ENCODE measurements at regions not wholly inside any gene's neighbourhood (a gene's known extent, or its start where the extent isn't known, plus 50 kb on each side); places are given as distances from the start of the nearest gene placed in this dataset.

DNA sequence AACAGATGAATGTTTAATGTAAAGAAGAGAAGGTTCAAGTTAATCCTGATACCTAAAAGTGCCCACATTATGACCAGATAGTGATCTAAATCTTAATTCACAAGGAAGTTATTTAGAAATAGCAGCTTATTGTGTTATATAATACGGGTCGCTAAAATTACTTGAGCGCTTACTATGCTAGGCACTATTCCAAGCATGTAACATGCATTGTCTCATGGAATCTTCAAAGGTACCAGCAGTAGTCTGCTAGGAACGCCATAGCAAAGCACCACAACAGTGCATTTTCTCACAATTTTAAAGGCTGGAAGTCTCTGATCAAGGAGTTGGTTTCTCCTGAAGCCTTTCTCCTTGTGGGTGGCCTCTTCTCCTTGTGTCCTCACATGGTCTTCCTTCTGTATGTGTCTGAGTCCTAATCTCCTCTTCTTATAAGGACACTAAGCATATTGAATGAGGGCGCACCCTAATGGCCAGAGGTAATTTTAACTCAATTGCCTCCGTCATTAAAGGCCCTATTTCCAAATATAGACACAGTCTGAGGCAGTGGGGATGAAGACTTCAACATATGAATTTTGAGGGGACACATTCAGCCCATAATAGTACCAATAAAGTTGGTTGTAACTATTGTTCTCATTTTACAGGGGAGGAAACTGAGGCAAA is 118.4 kb downstream of the LRRC30 start:
- DNase-seq (ENCODE audit: low read depth) = no peak

DNA sequence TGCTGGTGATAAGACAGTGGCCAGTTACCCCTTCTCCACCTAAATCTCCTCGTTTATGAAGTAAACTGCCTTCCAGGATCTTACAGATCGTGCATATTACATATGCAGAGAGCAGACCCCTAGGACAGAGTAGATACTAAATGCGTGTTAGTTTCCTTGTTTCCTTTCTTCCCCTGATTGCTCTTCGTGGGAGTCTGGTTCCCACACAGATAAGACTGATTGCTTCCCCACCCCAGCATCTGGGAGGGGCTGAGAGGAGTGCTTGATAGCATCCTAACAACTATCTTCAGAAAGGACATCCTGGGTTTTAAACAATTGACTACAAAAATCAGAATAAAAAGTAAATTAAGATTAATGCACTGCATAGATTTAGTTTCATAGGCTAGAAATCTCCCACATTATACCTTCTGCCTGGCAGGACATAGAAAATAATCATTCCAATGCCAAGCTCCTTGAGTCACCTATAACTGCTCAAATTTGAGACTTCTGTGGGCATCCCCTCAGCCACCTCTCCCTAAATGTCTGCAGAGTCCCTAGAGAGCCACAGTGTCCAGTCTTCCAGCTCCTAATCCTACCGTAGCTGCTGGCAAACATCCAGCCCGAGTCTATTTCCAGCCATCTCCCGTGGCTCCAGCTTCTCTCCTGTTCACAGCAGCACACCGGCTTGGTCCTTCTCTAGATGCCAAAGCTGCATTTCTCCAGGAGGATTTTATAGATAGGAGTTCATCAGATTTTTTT is 128.3 kb downstream of the LRRC30 start:
- DNase-seq (ENCODE audit: low read depth) = no peak

DNA sequence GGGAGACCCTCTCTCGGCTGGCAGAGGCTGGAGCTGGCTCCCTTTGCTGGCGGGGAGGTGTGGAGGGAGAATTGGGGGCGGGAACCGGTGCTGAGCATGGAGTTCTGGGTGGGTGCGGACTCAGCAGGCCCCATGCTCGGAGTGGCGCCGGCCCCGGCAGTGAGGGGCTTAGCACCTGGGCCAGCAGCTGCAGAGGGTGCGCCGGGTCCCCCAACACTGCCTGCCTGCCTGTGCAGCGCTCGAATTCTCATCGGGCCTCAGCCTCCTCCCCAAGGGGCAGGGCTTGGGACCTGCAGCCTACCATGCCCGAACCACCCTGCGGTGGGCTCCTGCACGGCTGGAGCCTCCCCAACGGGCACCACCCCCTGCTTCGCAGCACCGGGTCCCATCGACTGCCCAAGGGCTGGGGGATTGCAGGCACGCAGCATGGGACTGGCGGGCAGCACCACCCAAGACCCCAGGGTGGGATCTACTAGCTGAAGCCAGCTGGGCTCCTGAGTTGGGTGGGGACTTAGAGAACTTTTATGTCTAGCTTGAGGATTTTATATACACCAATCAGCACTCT is 129.8 kb downstream of the LRRC30 start:
- DNase-seq (ENCODE audit: low read depth) = no peak

DNA sequence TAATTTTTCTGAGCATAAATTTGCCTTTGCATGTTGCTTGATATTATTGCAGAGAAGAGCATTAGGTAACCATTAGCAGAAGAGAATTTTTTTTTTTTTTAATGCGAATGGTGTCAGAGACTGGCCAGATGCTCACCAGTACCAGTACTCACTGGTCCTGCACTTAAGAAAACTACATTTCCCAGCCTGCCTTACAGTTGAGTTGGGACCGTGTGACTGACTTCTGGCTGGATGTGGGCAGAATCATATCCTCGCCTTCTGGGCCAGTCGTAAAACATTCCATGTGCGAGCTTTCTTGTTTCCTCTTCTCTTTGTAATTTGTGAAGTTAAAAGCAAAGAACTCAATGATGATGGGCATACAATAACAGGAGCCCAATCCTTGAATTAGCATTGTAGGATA is 132.4 kb downstream of the LRRC30 start:
- no peak for DNase-seq (ENCODE audit: low read depth)

DNA sequence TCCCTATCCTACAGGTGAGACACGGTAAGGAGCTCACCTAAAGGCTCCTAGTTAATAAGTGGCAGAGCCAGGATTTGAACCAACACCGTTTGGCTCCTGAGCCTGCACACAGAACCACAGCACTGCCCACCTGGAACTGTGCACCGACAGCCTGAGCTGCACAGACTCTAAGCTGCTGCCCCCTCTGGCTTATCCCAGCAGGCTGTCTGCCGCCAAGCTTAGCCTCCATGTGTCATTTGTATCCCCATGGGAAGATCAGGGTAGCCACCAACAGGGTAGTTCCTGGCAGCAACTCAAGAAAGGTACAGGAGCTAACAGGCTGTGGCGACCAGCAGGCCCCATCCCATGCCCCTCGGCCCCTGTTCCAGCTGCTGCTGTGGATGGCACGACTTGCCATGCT is 135.7 kb downstream of the LRRC30 start:
- no peak for DNase-seq (ENCODE audit: low read depth)

DNA sequence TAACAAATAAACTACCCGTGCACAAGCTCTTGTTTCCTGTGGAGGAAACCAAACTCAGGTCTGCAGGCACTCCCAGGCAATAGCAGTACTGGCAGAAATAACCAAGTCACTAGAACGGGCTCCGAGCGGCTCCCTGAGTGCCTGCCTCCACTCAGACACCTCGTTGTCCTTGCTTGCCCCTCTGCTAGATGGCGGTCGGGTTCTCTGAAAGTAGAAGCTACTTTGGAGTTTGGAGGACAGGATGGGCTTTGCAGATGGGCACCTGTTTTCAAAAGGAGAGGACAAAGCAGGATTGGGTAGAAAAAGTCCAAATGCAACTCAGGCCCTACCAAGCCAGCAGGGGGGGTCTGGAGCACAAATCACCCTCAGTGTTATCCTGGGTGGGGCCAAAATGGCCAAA is 136.4 kb downstream of the LRRC30 start:
- DNase-seq (ENCODE audit: low read depth) = peak; percentile 18

DNA sequence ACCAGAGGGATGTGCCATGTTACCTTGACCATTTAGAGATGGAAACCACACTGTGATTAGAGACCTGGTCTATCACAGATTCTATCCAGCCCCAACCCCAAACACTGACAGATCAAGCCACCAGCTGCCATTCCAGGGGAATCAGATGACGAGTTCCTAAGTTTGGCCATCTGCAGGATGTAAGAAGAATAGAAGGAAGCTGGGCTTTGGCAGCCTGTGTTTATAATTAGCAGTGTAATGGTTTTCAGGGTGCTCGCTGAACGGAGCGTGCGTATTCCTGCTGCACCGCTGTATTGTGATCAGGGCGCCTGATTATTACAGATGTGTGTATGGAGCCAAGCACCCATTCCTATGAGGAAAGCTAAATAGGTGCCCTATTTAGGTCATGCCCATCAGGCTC is 138.1 kb downstream of the LRRC30 start:
- no peak for DNase-seq (ENCODE audit: low read depth)

DNA sequence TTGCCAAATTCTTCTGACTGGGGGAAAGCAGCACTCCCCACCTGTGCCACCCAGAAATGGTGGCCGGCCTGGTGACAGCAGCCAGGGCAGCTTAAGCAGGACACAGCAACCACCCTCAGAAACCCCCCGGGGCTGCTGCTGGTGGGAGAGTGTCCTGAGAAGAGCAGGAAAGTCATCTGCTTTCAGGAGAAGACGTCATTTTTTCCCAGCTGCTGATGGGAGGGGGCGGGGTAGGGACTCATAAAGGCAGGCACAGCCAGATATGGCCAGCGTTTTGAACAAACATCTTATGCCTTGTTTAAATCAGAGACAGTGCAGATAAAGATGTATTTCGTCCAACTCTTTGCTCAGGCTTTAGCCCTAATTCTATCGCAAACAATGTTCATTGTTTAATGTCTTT is 139.5 kb downstream of the LRRC30 start:
- DNase-seq (ENCODE audit: low read depth) = no peak

DNA sequence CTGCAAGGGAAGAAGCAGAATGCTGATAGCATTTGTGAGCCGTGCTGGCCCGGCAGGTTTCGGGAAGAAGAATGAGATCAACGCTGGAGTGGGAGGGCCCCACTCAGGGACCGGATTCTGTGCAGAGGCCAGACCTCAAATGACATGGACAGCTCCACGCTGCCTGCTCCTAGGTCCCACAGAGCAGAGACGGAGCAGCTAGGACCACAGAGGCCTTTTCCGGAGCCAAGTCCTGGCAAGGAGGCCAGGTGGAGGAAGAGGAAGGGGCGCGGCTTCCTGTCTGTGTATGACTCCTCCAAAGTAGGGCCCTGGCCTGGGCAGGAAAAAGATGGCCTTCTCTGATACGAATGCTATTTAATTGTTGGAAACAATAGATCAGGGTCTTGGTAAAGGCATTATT is 139.9 kb downstream of the LRRC30 start:
- no peak for DNase-seq (ENCODE audit: low read depth)

DNA sequence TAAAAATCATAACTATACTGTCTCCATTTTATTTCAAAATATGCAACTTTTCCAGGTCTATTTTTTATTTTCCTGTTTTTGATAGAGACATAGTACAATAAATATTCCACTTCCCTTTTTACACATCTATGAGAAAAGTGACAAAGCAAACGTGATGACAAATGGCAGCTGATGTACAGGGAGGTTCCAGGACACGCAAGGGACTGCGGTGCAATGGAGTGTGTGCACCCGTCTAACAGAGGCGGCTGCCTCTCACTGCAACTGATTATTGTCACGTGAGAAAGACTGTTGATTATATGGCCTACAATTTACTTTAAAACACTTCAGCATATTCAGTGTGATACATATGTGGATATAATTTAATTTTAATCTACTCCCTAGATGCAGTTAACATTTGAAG is 142.6 kb downstream of the LRRC30 start:
- no peak for DNase-seq (ENCODE audit: low read depth)

DNA sequence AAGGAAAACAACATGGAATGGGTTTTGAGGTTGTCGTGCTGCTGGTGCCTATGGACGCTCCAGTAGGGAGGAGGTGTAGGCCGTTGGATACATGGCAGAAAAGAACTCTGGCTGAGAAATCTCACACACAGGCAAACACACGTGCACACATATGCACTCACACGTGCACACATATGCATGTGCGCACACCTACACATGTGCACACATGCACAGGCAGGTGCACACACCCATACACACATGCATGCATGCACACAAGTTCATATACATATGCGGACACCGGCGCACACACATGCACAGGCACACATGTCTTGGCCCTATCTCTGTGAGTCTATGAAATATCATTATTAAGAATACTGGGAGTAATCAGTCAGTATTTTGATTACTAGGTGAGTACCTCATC is 150.4 kb downstream of the LRRC30 start:
- DNase-seq (ENCODE audit: low read depth) = no peak

DNA sequence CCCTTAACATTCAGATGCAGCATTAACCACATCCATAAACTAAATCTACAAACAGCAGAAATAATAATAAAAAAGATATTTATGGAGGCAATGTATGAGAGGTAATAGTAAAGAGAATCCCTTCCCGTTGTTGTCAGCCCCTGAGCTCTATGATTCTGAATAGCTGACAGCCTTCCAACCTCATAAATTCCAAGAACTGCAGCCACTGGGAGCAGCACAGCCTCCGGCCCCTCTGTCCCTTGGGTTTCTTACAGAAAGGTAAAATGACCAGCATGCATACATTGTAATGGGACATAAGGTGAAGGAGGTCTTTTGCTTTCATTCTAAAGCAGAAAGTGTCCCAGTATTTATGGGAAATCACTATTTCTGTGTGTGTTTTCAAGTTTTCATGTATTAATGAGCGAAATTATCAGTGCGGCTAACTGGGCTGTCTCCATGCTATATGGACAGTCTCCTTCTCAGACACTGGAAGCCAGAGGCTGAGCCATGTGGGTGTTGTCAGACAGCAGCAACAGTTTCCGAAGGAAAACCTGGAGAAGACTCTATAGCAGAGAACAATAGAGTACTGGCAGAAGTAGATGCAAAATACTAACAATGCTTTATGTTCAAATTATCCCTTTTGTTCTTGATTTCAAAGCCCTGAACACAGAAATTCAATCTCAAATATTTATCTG is 151.6 kb downstream of the LRRC30 start:
- DNase-seq (ENCODE audit: low read depth) = no peak

DNA sequence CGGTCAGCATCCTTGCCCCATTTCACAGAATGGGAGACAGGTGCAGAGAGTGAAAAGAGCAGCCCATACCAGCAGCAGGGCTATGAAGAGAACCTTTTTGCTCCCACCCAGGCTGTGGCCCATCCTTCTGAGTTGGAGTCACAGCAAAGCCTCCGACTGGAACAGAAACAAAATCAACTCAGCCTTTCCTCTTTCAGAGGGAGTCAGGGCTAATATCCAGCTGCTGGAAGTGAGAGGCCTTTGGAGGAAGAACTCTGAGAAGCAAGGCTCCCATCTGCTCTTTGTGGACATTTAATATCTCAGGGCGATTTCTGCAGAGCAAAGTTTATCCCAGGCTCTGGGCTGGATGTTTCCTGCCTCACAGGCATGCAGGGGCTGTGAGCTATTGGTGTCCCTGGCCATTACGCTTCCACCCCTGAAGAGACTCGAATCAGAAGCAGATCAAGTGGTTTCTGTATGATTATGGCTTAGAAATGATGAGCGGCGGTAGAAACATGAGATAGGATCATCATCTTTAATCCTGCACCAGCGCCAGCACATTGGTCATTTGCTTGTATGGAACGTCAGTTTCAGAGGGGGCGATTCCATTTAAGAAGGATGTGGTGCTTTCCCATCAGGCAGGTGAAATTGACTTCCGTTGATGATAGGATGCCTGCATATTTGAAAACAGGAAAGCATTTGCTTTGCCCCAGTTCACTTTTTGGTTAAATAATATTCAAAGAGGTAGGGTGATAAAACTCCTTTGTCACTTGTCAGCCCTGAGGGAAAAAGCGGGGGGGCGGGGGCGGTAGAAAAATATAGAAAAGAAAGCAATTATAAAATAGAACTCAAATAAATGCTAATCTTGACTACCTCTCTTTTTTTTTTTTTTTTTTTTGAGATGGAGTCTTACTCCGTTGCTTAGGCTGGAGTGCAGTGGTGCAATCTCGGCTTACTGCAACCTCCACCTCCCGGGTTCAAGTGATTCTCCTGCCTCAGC is 152.4 kb downstream of the LRRC30 start:
- DNase-seq (ENCODE audit: low read depth) = no peak

DNA sequence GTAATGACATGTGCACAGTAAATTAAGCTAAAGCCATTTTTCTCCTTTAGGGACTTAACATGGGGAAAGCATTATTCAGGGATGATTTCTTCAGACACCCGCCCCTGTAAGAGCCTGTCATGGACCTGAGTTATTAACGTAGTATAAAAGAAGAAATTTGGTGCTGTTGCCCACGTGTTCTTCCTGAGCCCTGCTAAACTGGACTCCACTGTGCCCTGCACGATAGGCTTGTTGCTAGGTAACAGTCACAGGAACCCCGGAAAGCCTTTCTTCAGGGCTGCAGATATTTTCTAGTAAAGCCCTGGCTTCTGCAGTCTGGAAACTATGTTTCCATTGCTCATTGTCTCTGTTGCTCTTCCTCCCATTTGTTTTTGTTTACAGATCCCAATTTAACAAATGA is 157.9 kb downstream of the LRRC30 start:
- no peak for DNase-seq (ENCODE audit: low read depth)

DNA sequence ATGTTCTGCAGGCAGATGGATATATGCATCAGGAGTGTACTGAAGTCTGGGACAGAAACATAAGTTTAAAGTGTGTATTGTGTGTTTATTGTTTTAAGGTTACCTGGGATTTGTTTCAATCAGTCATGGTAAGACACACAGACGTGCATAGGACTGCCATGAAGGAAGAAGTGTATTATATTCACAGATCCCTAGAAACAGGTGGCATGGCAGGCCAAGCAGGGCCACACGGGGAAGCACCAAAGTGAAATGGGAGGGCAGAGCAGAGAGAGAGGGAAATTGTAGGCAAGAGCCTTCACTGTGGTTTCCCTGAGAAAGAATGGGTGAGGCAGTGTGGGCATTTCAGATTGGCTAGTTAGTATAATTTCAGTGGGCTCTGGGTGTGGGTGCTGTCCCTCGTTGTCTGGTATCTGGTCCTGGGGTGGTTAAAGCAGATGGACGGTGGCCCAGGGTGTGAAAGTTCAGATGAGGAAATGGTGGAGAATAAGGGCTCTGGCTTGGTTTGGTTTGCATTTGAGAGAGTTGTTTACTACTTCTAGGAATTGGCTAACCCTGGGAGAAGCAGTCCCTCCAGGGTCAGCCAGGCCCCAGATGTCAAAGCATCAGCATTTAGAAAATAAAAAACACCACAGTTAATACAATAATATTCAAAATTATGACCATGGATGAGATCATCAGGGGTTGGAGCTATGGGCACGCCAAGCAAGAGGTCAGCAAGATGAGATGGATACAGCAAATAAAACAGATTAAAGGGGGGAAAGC is 160.0 kb downstream of the LRRC30 start:
- DNase-seq (ENCODE audit: low read depth) = no peak

DNA sequence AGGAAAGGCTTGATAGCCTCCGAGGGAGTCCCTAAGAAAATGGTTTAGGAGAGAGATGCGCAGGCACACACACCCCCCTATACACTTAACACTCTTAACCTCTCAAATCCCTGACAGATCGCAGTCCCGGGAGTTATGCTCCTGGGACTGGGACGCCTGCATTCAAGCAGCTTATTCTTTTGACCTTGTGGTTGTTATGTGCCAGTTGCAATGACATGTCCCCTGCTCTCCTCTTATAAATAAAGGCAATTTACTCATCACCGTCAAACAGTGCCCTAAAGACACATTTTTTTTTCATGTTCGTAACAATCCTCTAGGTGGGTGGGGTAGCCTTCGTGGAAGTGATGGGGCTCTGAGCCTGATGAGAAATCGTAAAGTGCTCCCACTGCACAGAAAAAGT is 162.2 kb downstream of the LRRC30 start:
- no peak for DNase-seq (ENCODE audit: low read depth)

DNA sequence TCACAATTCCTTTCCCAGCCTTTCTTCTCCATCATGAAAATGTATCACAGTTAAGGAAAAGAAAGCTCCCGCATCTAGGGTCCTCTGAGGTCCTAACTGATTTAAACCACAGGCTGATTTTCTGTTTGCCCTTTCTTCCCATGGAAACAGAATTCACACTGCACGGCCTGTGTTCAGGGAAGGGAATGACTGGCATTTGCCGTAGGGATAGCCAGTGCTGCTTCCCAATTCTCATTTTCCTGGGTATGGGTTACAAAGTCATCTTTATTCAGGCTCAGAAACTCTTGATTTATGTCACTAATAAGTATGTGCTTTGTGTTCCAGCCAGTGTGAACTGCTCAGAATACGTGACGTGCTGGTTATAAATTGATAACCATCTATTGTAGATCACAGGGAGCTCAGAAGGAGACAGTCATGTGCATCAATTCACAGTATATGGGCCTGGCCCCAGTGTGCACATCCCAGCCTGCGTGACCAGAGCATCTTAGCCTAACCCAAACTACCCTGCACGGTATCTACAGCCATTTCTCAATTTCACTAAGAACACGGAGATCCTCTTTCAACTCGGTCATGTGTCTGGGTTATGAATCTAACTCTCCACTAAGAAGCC is 163.3 kb downstream of the LRRC30 start:
- no peak for DNase-seq (ENCODE audit: low read depth)

DNA sequence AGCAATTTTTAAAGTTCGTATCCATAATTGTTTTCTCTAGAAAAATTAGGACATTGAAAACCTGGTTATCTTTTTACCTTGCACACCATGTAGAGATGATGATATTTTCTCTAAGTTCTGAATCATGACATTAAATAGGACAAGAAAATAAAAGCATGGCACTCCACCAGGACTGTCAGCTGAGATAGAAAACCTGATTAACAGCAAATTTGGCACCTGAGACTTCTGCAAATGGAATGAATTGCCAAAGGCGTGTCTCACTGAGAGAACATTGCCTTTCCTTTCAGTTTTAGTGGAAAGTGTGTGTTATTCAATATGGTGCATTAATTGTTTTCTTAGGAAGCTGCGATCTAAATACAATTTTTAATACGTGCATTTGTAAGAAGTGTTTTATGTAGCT is 164.7 kb downstream of the LRRC30 start:
- no peak for DNase-seq (ENCODE audit: low read depth)

DNA sequence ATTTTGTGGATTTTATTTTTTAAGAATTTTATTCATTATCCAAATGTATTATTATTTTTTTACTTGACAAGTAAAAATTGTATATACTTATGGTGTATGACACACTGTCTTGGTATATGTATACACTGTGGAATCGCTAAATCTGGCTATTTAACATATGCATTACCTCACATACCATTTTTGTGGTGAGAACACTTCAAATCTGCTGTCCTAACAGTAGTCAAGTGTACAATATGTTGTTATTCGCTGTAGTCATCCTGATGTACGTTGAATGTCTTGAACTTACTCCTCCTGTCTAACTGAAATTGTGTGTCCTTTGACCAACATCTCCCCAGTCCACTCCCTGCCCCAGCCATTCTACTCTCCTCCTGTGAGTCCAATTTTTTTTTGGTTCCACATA is 153.2 kb upstream of the PTPRM start:
- DNase-seq (ENCODE audit: low read depth) = no peak

DNA sequence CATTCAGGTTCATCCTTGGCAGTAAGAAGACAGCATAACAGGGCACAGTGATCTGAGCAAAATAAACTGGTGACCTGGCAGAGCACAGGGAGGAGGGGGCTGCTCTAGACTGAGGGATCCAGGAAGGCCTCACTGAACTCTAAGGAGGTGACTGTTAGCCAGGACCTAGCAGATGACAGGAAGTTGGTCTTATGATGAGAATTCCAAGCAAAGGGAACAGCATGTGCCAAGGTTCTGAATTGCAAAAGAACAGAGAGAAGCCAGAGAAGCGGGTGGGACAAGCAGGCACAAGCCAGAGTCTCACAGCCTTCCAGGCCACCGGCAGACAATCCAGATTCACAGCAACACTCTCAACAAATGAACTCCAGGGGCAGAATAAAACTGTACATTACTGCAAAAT is 152.7 kb upstream of the PTPRM start:
- DNase-seq (ENCODE audit: low read depth) = no peak
